ENCODE measurements at regions not wholly inside any gene's neighbourhood (a gene's known extent, or its start where the extent isn't known, plus 50 kb on each side); places are given as distances from the start of the nearest gene placed in this dataset.
"Not testable (repeated sequence)": the region's sequence is repeated elsewhere in the genome, so short reads cannot be mapped to it uniquely, and the experiment has no call there.

- not testable (repeated sequence) for DNase-seq
Measured at GRCh38 chr6:977226-977625, 284.3 kb upstream of the EXOC2 start.

GRCh38 chr6:971981-972640 is 279.2 kb upstream of the EXOC2 start:
- DNase-seq = no peak

GRCh38 chr6:968791-969190 is 275.9 kb upstream of the EXOC2 start:
- DNase-seq = no peak

- no peak for DNase-seq
Measured at GRCh38 chr6:967701-968100, 274.8 kb upstream of the EXOC2 start.

- no peak for DNase-seq
Measured at GRCh38 chr6:965343-965742, 272.4 kb upstream of the EXOC2 start.

GRCh38 chr6:963456-963855 is 270.5 kb upstream of the EXOC2 start:
- DNase-seq = no peak

- DNase-seq = no peak
Measured at GRCh38 chr6:961407-961960, 268.5 kb upstream of the EXOC2 start.

GRCh38 chr6:960356-960755 is 267.4 kb upstream of the EXOC2 start:
- DNase-seq = no peak

GRCh38 chr6:958488-958887 is 265.5 kb upstream of the EXOC2 start:
- DNase-seq = no peak

- DNase-seq = no peak
Measured at GRCh38 chr6:951399-952181, 258.7 kb upstream of the EXOC2 start.

GRCh38 chr6:947235-947934 is 254.4 kb upstream of the EXOC2 start:
- DNase-seq = no peak

- no peak for DNase-seq
Measured at GRCh38 chr6:946546-946945, 253.6 kb upstream of the EXOC2 start.

- no peak for DNase-seq
Measured at GRCh38 chr6:939526-940252, 246.8 kb upstream of the EXOC2 start.

GRCh38 chr6:938916-939315 is 246.0 kb upstream of the EXOC2 start:
- DNase-seq = no peak

- no peak for DNase-seq
Measured at GRCh38 chr6:938271-938905, 245.4 kb upstream of the EXOC2 start.

GRCh38 chr6:935582-935981 is 242.6 kb upstream of the EXOC2 start:
- no peak for DNase-seq

- no peak for DNase-seq
Measured at GRCh38 chr6:934686-935085, 241.7 kb upstream of the EXOC2 start.

- not testable (repeated sequence) for DNase-seq
Measured at GRCh38 chr6:931919-932318, 239.0 kb upstream of the EXOC2 start.

GRCh38 chr6:927157-927556 is 234.2 kb upstream of the EXOC2 start:
- no peak for DNase-seq

GRCh38 chr6:925656-926213 is 232.8 kb upstream of the EXOC2 start:
- no peak for DNase-seq

- DNase-seq = no peak
Measured at GRCh38 chr6:924661-925060, 231.7 kb upstream of the EXOC2 start.

GRCh38 chr6:921400-921799 is 228.5 kb upstream of the EXOC2 start:
- DNase-seq = no peak

All from AML-193 (cell line).